ENCODE measurements at regions not wholly inside any gene's neighbourhood (a gene's known extent, or its start where the extent isn't known, plus 50 kb on each side); places are given as distances from the start of the nearest gene placed in this dataset.

- no peak for TF ChIP-seq TCF12 (IDR thresholded peaks at IDR 0.05; ENCODE audit: low read depth)
- no peak for TF ChIP-seq EP300 (IDR thresholded peaks at IDR 0.05; ENCODE audit: borderline replicate concordance)
Measured at GRCh38 chr13:57346786-57347185, 179.8 kb downstream of the PRR20E start.
